CD14-positive monocyte (primary cell): ENCODE measurements at regions not wholly inside any gene's neighbourhood (a gene's known extent, or its start where the extent isn't known, plus 50 kb on each side); places are given as distances from the start of the nearest gene placed in this dataset.

Experiments used
- DNase-seq, 3 donors: peaks; one replicate each; pipeline ENCODE4 v3.0.0-alpha.2; 2011 to 2022
- H2AFZ ChIP-seq: 2 replicates; pipeline ENCODE4 v1.6.0; 2012; ENCODE audit warnings: mild to moderate bottlenecking, low read depth, low read length, inconsistent platforms; ENCODE audit not compliant: insufficient read depth, poor library complexity, severe bottlenecking
- H3K27ac ChIP-seq, 2 donors: 1 replicate in 1 of 2; 2 replicates in 1 of 2; pipeline ENCODE4 v1.5.1; 2012 to 2013; ENCODE audit warnings: low read length in 2 of 2, control low read depth in 1 of 2, inconsistent platforms in 1 of 2, low read depth in 1 of 2, mild to moderate bottlenecking in 1 of 2
- H3K27me3 ChIP-seq, 2 donors: one replicate each; pipeline versions ENCODE4 v1.6.0 to v1.6.1; 2011 to 2013; ENCODE audit warnings: low read length in 2 of 2; ENCODE audit not compliant: control insufficient read depth in 2 of 2, insufficient read depth in 2 of 2
- H3K36me3 ChIP-seq, 2 donors: replicated peaks in 1 of 2; 1 replicate in 1 of 2; 2 replicates in 1 of 2; pipeline versions ENCODE4 v1.5.1 to v1.6.1; 2012 to 2013; ENCODE audit warnings: low read length in 2 of 2, control low read depth in 1 of 2, inconsistent platforms in 1 of 2, mild to moderate bottlenecking in 1 of 2; ENCODE audit not compliant: insufficient read depth in 2 of 2, control insufficient read depth in 1 of 2
- H3K4me1 ChIP-seq, 2 donors: 1 replicate in 1 of 2; 2 replicates in 1 of 2; pipeline versions ENCODE4 v1.5.1 to v1.6.1; 2012 to 2013; ENCODE audit warnings: low read length in 2 of 2, control low read depth in 1 of 2, inconsistent platforms in 1 of 2, mild to moderate bottlenecking in 1 of 2, moderate library complexity in 1 of 2; ENCODE audit not compliant: insufficient read depth in 2 of 2, control insufficient read depth in 1 of 2
- H3K4me2 ChIP-seq: replicated peaks from 2 replicates; pipeline ENCODE3; 2012; ENCODE audit warnings: low read length, moderate library complexity, mild to moderate bottlenecking; ENCODE audit not compliant: poor library complexity, severe bottlenecking; ENCODE audit errors: extremely low read depth
- H3K4me3 ChIP-seq, 3 experiments: fragments of 200-600 bp in 1 of 3; sonication (generic) in 1 of 3; replicated peaks in 1 of 3; 1 replicate in 2 of 3; 2 replicates in 1 of 3; pipeline ENCODE4 v1.5.1; 2011 to 2013; ENCODE audit warnings: low read length in 3 of 3, mild to moderate bottlenecking in 3 of 3, control low read depth in 2 of 3, low read depth in 2 of 3, inconsistent platforms in 1 of 3, moderate library complexity in 1 of 3
- H3K79me2 ChIP-seq: 2 replicates; pipeline ENCODE4 v1.6.0; 2012; ENCODE audit warnings: mild to moderate bottlenecking, control low read depth, inconsistent platforms, low read length, moderate library complexity; ENCODE audit not compliant: insufficient read depth
- H3K9ac ChIP-seq: 2 replicates; pipeline ENCODE4 v1.6.0; 2017; ENCODE audit warnings: low read length, mild to moderate bottlenecking; ENCODE audit not compliant: insufficient read depth, poor library complexity, severe bottlenecking
- H3K9me3 ChIP-seq, 2 donors: replicated peaks in 1 of 2; 1 replicate in 1 of 2; 2 replicates in 1 of 2; pipeline versions ENCODE4 v1.5.1 to v1.6.1; 2012 to 2013; ENCODE audit warnings: low read length in 2 of 2, control low read depth in 1 of 2; ENCODE audit not compliant: control insufficient read depth in 1 of 2, insufficient read depth in 1 of 2
- H4K20me1 ChIP-seq: 2 replicates; pipeline ENCODE4 v1.6.0; 2012; ENCODE audit warnings: mild to moderate bottlenecking, low read length, control low read depth, moderate library complexity; ENCODE audit not compliant: insufficient read depth
- H3K27ac Mint-ChIP-seq, 7 donors: one replicate each; pipeline ENCODE4 v1.8.0; 2020; ENCODE audit warnings: mild to moderate bottlenecking in 7 of 7, mixed read lengths in 7 of 7, moderate library complexity in 6 of 7, inconsistent platforms in 2 of 7
- H3K27me3 Mint-ChIP-seq, 3 donors: one replicate each; pipeline ENCODE4 v1.8.0; 2021 to 2022; ENCODE audit warnings: low read depth in 3 of 3, mild to moderate bottlenecking in 3 of 3, mixed read lengths in 3 of 3, moderate library complexity in 3 of 3, inconsistent platforms in 1 of 3
- H3K36me3 Mint-ChIP-seq, 2 donors: one replicate each; pipeline ENCODE4 v1.8.0; 2020; ENCODE audit warnings: mixed read lengths in 2 of 2, inconsistent platforms in 1 of 2, mild to moderate bottlenecking in 1 of 2
- H3K4me1 Mint-ChIP-seq: one replicate; pipeline ENCODE4 v1.8.0; 2020; ENCODE audit warnings: mild to moderate bottlenecking, mixed read lengths
- H3K4me3 Mint-ChIP-seq, 2 donors: one replicate each; pipeline ENCODE4 v1.8.0; 2020; ENCODE audit warnings: mild to moderate bottlenecking in 2 of 2, mixed read lengths in 2 of 2, moderate library complexity in 1 of 2
- H3K9me3 Mint-ChIP-seq, 7 donors: one replicate each; pipeline ENCODE4 v1.8.0; 2020 to 2022; ENCODE audit warnings: mixed read lengths in 7 of 7, mild to moderate bottlenecking in 6 of 7, moderate library complexity in 6 of 7, inconsistent platforms in 2 of 7
- WGBS: methylation state at CpG from one replicate; pipeline ENCODE4 v1.1.5; 2013; ENCODE audit warnings: missing lambda C conversion rate; ENCODE audit not compliant: insufficient coverage; 5-methylcytosine and 5-hydroxymethylcytosine counted together
- intact Hi-C, 2 donors: fragments of 100-400 bp; cut with micrococcal nuclease; formaldehyde crosslinking; loops; one replicate each; pipeline versions ENCODE4 v1.15.0 to v1.15.1; 2023
- TF ChIP-seq, protein P1 (sequence below): fragments of 200-600 bp; IDR thresholded peaks from one replicate; pipeline ENCODE4 v1.8.0; 2022; ENCODE audit warnings: antibody characterized with exemption, mild to moderate bottlenecking

DNA sequence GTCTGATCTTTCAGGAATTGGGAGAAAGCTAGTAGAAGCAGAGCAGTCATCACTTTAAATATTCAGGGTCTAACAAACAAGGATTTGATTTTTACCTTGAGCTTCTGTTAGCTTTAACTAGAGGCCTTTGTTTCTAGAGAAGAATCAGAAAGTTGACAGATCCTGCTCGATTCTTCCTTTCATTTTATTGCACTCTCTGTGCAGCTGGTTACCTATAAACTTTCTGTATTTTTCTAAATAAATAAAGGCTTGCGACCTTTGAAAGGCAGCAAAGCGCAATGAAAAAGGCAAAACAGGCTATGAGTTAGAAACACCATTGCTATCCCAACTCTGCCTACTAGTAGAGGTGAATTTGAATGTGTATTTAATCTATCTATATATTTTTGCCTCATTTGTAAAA, 101.4 kb upstream of the NPY2R start:
- H3K27ac Mint-ChIP-seq = no peak overlapping the region
- Histone ChIP-seq H3K9ac (no peak overlapping the region), H3K27me3 (no peaks in the 10 kb centered on the region), H4K20me1 (no peaks in the 10 kb centered on the region), H3K9me3 (no peaks in the 10 kb centered on the region), H3K36me3 (no peaks in the 10 kb centered on the region), H2AFZ (no peak overlapping the region), H3K4me1 (no peaks in the 10 kb centered on the region), H3K4me3 (no peak overlapping the region), H3K27ac (no peak overlapping the region), H3K79me2 (no peaks in the 10 kb centered on the region), H3K4me2 (no peak overlapping the region)
- no peaks in the 10 kb centered on the region for H3K36me3 Mint-ChIP-seq
- peaks cover 0 to 1% (median 0%) of the 10 kb centered on the region in 3 donors for H3K27me3 Mint-ChIP-seq
- no CpG with 5 or more reads among the region's 3 CpGs for WGBS
- H3K9me3 Mint-ChIP-seq = peaks cover 0 to 8% (median 3%) of the 10 kb centered on the region in 7 donors
- intact Hi-C loops = no loop called here
- no peak overlapping the region for H3K4me3 Mint-ChIP-seq
- TF ChIP-seq, protein P1, sequence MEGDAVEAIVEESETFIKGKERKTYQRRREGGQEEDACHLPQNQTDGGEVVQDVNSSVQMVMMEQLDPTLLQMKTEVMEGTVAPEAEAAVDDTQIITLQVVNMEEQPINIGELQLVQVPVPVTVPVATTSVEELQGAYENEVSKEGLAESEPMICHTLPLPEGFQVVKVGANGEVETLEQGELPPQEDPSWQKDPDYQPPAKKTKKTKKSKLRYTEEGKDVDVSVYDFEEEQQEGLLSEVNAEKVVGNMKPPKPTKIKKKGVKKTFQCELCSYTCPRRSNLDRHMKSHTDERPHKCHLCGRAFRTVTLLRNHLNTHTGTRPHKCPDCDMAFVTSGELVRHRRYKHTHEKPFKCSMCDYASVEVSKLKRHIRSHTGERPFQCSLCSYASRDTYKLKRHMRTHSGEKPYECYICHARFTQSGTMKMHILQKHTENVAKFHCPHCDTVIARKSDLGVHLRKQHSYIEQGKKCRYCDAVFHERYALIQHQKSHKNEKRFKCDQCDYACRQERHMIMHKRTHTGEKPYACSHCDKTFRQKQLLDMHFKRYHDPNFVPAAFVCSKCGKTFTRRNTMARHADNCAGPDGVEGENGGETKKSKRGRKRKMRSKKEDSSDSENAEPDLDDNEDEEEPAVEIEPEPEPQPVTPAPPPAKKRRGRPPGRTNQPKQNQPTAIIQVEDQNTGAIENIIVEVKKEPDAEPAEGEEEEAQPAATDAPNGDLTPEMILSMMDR = no peak
- DNase-seq = no peak
- H3K4me1 Mint-ChIP-seq = no peaks in the 10 kb centered on the region

DNA sequence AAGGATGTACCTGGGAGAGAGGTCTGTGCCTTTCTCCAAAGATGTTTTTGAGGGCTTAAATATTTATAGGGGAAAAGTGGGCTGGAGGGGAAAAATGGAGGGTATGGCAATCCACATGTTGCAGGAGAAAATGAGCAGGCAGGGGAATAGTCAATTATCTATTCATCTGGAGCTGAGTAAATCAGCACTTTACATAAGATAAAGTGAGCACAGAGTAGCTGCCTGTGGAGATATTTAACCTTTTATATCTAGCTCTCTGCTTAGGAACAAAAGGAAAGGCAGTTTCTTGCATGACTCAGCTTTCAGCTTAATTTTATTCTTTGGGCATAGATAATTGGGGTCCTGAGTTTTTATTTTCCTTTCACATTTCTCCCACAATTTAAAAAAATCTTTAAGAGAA, 93.6 kb upstream of the NPY2R start:
- intact Hi-C loops = no loop called here
- Histone ChIP-seq H2AFZ (no peak overlapping the region), H3K4me2 (no peak overlapping the region), H3K9ac (no peak overlapping the region), H3K4me1 (no peaks in the 10 kb centered on the region), H3K36me3 (no peaks in the 10 kb centered on the region), H4K20me1 (no peaks in the 10 kb centered on the region), H3K27me3 (no peaks in the 10 kb centered on the region), H3K9me3 (peaks cover 0 to 8% of the 10 kb centered on the region in 2 donors), H3K79me2 (no peaks in the 10 kb centered on the region), H3K27ac (no peak overlapping the region), H3K4me3 (no peak overlapping the region)
- Mint-ChIP-seq H3K36me3 (no peaks in the 10 kb centered on the region), H3K4me3 (no peak overlapping the region), H3K27ac (no peak overlapping the region), H3K4me1 (no peaks in the 10 kb centered on the region), H3K27me3 (peaks cover 0 to 2% (median 0%) of the 10 kb centered on the region in 3 donors), H3K9me3 (peaks cover 8 to 21% (median 15%) of the 10 kb centered on the region in 7 donors)
- TF ChIP-seq, protein P1 = no peak
- no peak for DNase-seq
